ENCODE measurements at regions not wholly inside any gene's neighbourhood (a gene's known extent, or its start where the extent isn't known, plus 50 kb on each side); places are given as distances from the start of the nearest gene placed in this dataset.

GRCh38 chr10:108250936-108251620 is 1086.6 kb upstream of the SORCS1 start:
- no peak for DNase-seq (ENCODE audit: low read depth)
- no peak for TF ChIP-seq CTCF (IDR thresholded peaks at IDR 0.05; ENCODE audit: low read depth, low read length, missing control alignments)

GRCh38 chr10:108249940-108250339 is 1085.4 kb upstream of the SORCS1 start:
- no peak for TF ChIP-seq CTCF (IDR thresholded peaks at IDR 0.05; ENCODE audit: low read depth, low read length, missing control alignments)
- H3K4me3 ChIP-seq (ENCODE audit: low read depth, low read length): no peak overlapping the region
- DNase-seq (ENCODE audit: low read depth): no peak

More at GRCh38 chr10:108250936-108251620, 1086.6 kb upstream of the SORCS1 start:
- no peak overlapping the region for H3K4me3 ChIP-seq (ENCODE audit: low read depth, low read length)

- no peak for DNase-seq (ENCODE audit: low read depth)
- H3K4me3 ChIP-seq (ENCODE audit: low read depth, low read length): no peak overlapping the region
- no peak for TF ChIP-seq CTCF (IDR thresholded peaks at IDR 0.05; ENCODE audit: low read depth, low read length, missing control alignments)
These were observed 1080.1 kb upstream of the SORCS1 start for GRCh38 chr10:108244443-108245228.

- DNase-seq (ENCODE audit: low read depth): no peak
- no peak overlapping the region for H3K4me3 ChIP-seq (ENCODE audit: low read depth, low read length)
- no peak for TF ChIP-seq CTCF (IDR thresholded peaks at IDR 0.05; ENCODE audit: low read depth, low read length, missing control alignments)
These were observed 1076.7 kb upstream of the SORCS1 start for GRCh38 chr10:108241166-108241565.

- DNase-seq (ENCODE audit: low read depth): no peak
- no peak overlapping the region for H3K4me3 ChIP-seq (ENCODE audit: low read depth, low read length)
- no peak for TF ChIP-seq CTCF (IDR thresholded peaks at IDR 0.05; ENCODE audit: low read depth, low read length, missing control alignments)
These were observed 1073.8 kb upstream of the SORCS1 start for GRCh38 chr10:108238261-108238660.

- TF ChIP-seq CTCF (IDR thresholded peaks at IDR 0.05; ENCODE audit: low read depth, low read length, missing control alignments): no peak
- H3K4me3 ChIP-seq (ENCODE audit: low read depth, low read length): no peak overlapping the region
- DNase-seq (ENCODE audit: low read depth): no peak
These were observed 1066.1 kb upstream of the SORCS1 start for GRCh38 chr10:108230478-108231170.
